Heart left ventricle (tissue), 16 donors: ENCODE measurements at regions not wholly inside any gene's neighbourhood (a gene's known extent, or its start where the extent isn't known, plus 50 kb on each side); places are given as distances from the start of the nearest gene placed in this dataset.

ENCODE experiments used
- ATAC-seq, 4 donors: fragments of 200-7000 bp; cut with Tn5 transposase; one replicate each; pipeline ENCODE4 v1.9.1; 2020 to 2022; ENCODE audit warnings: moderate library complexity in 4 of 4, mild to moderate bottlenecking in 3 of 4, moderate number of reproducible peaks in 1 of 4
- DNase-seq, 5 donors: peaks; one replicate each; pipeline ENCODE4 v3.0.0-alpha.2; 2020
- H3K27ac ChIP-seq, 12 donors: fragments of 200-600 bp; sonication (generic) in 4 of 12; one replicate each; pipeline versions ENCODE4 v1.5.0 to v1.8.0; 2016 to 2022; ENCODE audit warnings: mild to moderate bottlenecking in 2 of 12
- H3K27me3 ChIP-seq, 9 donors: fragments of 200-600 bp; sonication (generic) in 2 of 9; one replicate each; pipeline versions ENCODE4 v1.5.1 to v1.8.0; 2016 to 2022; ENCODE audit warnings: mild to moderate bottlenecking in 3 of 9
- H3K36me3 ChIP-seq, 9 donors: fragments of 200-600 bp; sonication (generic) in 2 of 9; one replicate each; pipeline versions ENCODE4 v1.5.0 to v1.8.0; 2018 to 2022; ENCODE audit warnings: mild to moderate bottlenecking in 2 of 9
- H3K4me1 ChIP-seq, 12 donors: fragments of 200-600 bp; sonication (generic) in 4 of 12; one replicate each; pipeline versions ENCODE4 v1.5.0 to v1.8.0; 2016 to 2022; ENCODE audit warnings: mild to moderate bottlenecking in 3 of 12
- H3K4me3 ChIP-seq, 12 donors: fragments of 200-600 bp; sonication (generic) in 4 of 12; one replicate each; pipeline versions ENCODE4 v1.5.0 to v1.8.0; 2017 to 2022; ENCODE audit warnings: mild to moderate bottlenecking in 9 of 12, moderate library complexity in 4 of 12
- H3K9me3 ChIP-seq, 12 donors: fragments of 200-600 bp; sonication (generic) in 4 of 12; one replicate each; pipeline versions ENCODE4 v1.5.0 to v1.8.0; 2016 to 2022; ENCODE audit warnings: mild to moderate bottlenecking in 1 of 12
- POLR2A ChIP-seq, 2 donors: fragments of 450-650 bp; IDR thresholded peaks; one replicate each; pipeline ENCODE4 v1.6.1; 2017; ENCODE audit warnings: antibody characterized with exemption in 2 of 2, mild to moderate bottlenecking in 2 of 2, moderate library complexity in 2 of 2
- WGBS, 4 donors: extraction: QIAGEN DNeasy Blood & Tissue Kit in 2 of 4; methylation state at CpG; one replicate each; pipeline versions ENCODE4 v1.1.5 to v1.1.7; 2013 to 2018; 5-methylcytosine and 5-hydroxymethylcytosine counted together
- intact Hi-C, 10 donors: fragments of 100-400 bp; cut with DNase I; formaldehyde crosslinking; loops; one replicate each; pipeline versions ENCODE4 v1.11.1 to v1.14.2; 2022
- TF ChIP-seq, protein P1 (sequence below), 12 donors: fragments of 200-600 bp; sonication (generic) in 4 of 12; IDR thresholded peaks; one replicate each; pipeline versions ENCODE4 v1.5.0 to v1.8.0; 2018 to 2022; ENCODE audit warnings: antibody characterized with exemption in 12 of 12, mild to moderate bottlenecking in 5 of 12
- donor health status: ischemic (EF 13 %, LVEDD 7.1; RV severe dilation, severe dysfunction).
- donor health status: healthy with polysubstance abuse.
- donor health status: DM: no; HTN: yes; CAD: no.
- donor health status: DM: no; HTN: no; CAD: no.
- donor health status: ischemic (EF 25% LVEDD 6.9; RV normal size, moderate dysfunction).
- donor health status: ischemic (EF 25% LVEDD 5.7; RV mildly dilated, moderate dysfunction).
- donor health status: healthy.
- donor health status: DM: yes; HTN: yes; CAD: no.
- donor health status: ischemic (EF 35%, LVEDD 5.7; RV mildly dilated, moderate dysfunction).
- donor health status: nonischemic (EF 11% LVEDD 7.7; RV severe dilation, severe dysfunction).
- donor health status: DM: yes; HTN: yes; CAD: no.
- donor health status: PGD.
- donor health status: ischemic (EF 29% LVEDD 5.4; RV normal size, mild dysfunction).
- donor health status: nonischemic (EF 23%, LVEDD 6.1; RV moderate dilation, normal function).

GRCh38 chr5:68134669-68135313, 80.8 kb upstream of the PIK3R1 start:
- no peak overlapping the region for H3K27ac ChIP-seq
- ATAC-seq (no peak), DNase-seq (no peak)
- no peak overlapping the region for H3K4me3 ChIP-seq
- no peak for TF ChIP-seq POLR2A (IDR thresholded peaks at IDR 0.05)
- TF ChIP-seq, protein P1, sequence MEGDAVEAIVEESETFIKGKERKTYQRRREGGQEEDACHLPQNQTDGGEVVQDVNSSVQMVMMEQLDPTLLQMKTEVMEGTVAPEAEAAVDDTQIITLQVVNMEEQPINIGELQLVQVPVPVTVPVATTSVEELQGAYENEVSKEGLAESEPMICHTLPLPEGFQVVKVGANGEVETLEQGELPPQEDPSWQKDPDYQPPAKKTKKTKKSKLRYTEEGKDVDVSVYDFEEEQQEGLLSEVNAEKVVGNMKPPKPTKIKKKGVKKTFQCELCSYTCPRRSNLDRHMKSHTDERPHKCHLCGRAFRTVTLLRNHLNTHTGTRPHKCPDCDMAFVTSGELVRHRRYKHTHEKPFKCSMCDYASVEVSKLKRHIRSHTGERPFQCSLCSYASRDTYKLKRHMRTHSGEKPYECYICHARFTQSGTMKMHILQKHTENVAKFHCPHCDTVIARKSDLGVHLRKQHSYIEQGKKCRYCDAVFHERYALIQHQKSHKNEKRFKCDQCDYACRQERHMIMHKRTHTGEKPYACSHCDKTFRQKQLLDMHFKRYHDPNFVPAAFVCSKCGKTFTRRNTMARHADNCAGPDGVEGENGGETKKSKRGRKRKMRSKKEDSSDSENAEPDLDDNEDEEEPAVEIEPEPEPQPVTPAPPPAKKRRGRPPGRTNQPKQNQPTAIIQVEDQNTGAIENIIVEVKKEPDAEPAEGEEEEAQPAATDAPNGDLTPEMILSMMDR (IDR thresholded peaks at IDR 0.05), result no peak
- intact Hi-C loops, result loop anchor here in 1 of 10 donors (10.0 kb wide), 1 partner anchor 100 kb away; no protein-coding TSS in a partner anchor
- no peaks in the 10 kb centered on the region for H3K9me3 ChIP-seq
- 72 to 88% (median 79%) methylated on average over 5 of the region's 5 CpGs for WGBS, 4 donors
- H3K4me1 ChIP-seq, result peaks cover 0 to 8% (median 0%) of the 10 kb centered on the region in 12 donors
- H3K27me3 ChIP-seq, result no peaks in the 10 kb centered on the region
- no peaks in the 10 kb centered on the region for H3K36me3 ChIP-seq

- no peak for TF ChIP-seq POLR2A (IDR thresholded peaks at IDR 0.05)
- TF ChIP-seq, protein P1 (IDR thresholded peaks at IDR 0.05), result no peak
- intact Hi-C loops, result loop anchor here in 1 of 10 donors (10.0 kb wide), 1 partner anchor 99 kb away; no protein-coding TSS in a partner anchor
- DNase-seq (no peak), ATAC-seq (no peak)
- H3K9me3 ChIP-seq, result no peaks in the 10 kb centered on the region
- no peaks in the 10 kb centered on the region for H3K27me3 ChIP-seq
- H3K4me1 ChIP-seq, result peaks cover 0 to 8% (median 0%) of the 10 kb centered on the region in 12 donors
- 86 to 91% (median 89%) methylated on average over 10 of the region's 10 CpGs for WGBS, 4 donors
- no peak overlapping the region for H3K27ac ChIP-seq
- H3K36me3 ChIP-seq, result no peaks in the 10 kb centered on the region
- no peak overlapping the region for H3K4me3 ChIP-seq
Observed at GRCh38 chr5:68134033-68134668, 81.4 kb upstream of the PIK3R1 start.

DNA sequence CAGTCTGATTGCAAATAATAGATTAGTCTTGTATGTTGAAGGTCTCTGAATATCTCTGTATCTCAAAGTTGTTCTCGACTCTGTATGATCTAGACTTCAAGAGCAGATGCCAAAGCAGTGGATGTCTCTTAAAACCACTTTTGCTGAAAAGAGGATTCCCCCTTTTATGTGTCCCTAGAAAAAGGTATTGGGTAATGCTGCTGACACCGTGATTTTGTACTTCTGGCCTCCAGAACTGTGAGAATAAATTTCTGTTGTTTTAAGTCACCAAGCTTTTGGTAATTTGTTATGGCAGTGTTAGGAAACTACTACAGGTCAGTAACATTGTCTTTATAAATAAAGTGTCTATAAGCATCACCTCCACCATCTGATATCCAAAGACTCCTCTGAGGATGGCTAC, 85.3 kb upstream of the PIK3R1 start:
- H3K27me3 ChIP-seq, result no peaks in the 10 kb centered on the region
- WGBS, 4 donors, result 76 to 88% (median 85%) methylated on average over 2 of the region's 2 CpGs
- DNase-seq (no peak), ATAC-seq (no peak)
- H3K4me1 ChIP-seq, result no peaks in the 10 kb centered on the region
- TF ChIP-seq POLR2A (IDR thresholded peaks at IDR 0.05), result no peak
- TF ChIP-seq, protein P1 (IDR thresholded peaks at IDR 0.05), result no peak
- H3K4me3 ChIP-seq, result no peak overlapping the region
- H3K9me3 ChIP-seq, result no peaks in the 10 kb centered on the region
- intact Hi-C loops, result loop anchor here in 1 of 10 donors (10.0 kb wide), 1 partner anchor 95 kb away; no protein-coding TSS in a partner anchor
- no peak overlapping the region for H3K27ac ChIP-seq
- no peaks in the 10 kb centered on the region for H3K36me3 ChIP-seq

- H3K27ac ChIP-seq, result no peak overlapping the region
Observed at GRCh38 chr5:68129364-68129763, 86.2 kb upstream of the PIK3R1 start.

More at GRCh38 chr5:68129364-68129763, 86.2 kb upstream of the PIK3R1 start:
- no peak overlapping the region for H3K4me3 ChIP-seq
- no peaks in the 10 kb centered on the region for H3K36me3 ChIP-seq
- DNase-seq, result no peak
- TF ChIP-seq, protein P1 (IDR thresholded peaks at IDR 0.05), result no peak
- no peak for TF ChIP-seq POLR2A (IDR thresholded peaks at IDR 0.05)
- WGBS, 4 donors, result 85 to 97% (median 89%) methylated on average over 4 of the region's 4 CpGs
- intact Hi-C loops, result no loop called here
- H3K27me3 ChIP-seq, result no peaks in the 10 kb centered on the region
- H3K9me3 ChIP-seq, result no peaks in the 10 kb centered on the region
- H3K4me1 ChIP-seq, result no peaks in the 10 kb centered on the region
- no peak for ATAC-seq
